GM12872 (cell line): ENCODE measurements at regions not wholly inside any gene's neighbourhood (a gene's known extent, or its start where the extent isn't known, plus 50 kb on each side); places are given as distances from the start of the nearest gene placed in this dataset.

Experiments
- CTCF ChIP-seq: IDR thresholded peaks from 3 replicates; pipeline ENCODE4 v1.5.1; 2011; ENCODE audit warnings: low read depth, mild to moderate bottlenecking, low read length, moderate library complexity; ENCODE audit not compliant: insufficient read depth

GRCh38 chr15:35286721-35287120 lies 201.6 kb upstream of the NANOGP8 start:
- TF ChIP-seq CTCF = no peak

GRCh38 chr15:35282965-35283496 lies 197.9 kb upstream of the NANOGP8 start:
- no peak for TF ChIP-seq CTCF

- no peak for TF ChIP-seq CTCF
Measured at GRCh38 chr15:35281515-35281914, 196.4 kb upstream of the NANOGP8 start.

GRCh38 chr15:35279811-35280210 lies 194.7 kb upstream of the NANOGP8 start:
- no peak for TF ChIP-seq CTCF

- no peak for TF ChIP-seq CTCF
Measured at GRCh38 chr15:35271371-35272043, 186.4 kb upstream of the NANOGP8 start.

GRCh38 chr15:35260941-35261340 lies 175.8 kb upstream of the NANOGP8 start:
- TF ChIP-seq CTCF = no peak

- TF ChIP-seq CTCF = no peak
Measured at GRCh38 chr15:35256551-35256950, 171.5 kb upstream of the NANOGP8 start.
